Liver (tissue), 8 donors: ENCODE measurements at regions not wholly inside any gene's neighbourhood (a gene's known extent, or its start where the extent isn't known, plus 50 kb on each side); places are given as distances from the start of the nearest gene placed in this dataset.

Experiments
- DNase-seq: peaks from one replicate; pipeline ENCODE4 v3.0.0-alpha.2; 2017; ENCODE audit warnings: low spot score
- H3K27ac ChIP-seq, 2 donors: one replicate each; pipeline ENCODE4 v1.7.0; 2013; ENCODE audit warnings: inconsistent platforms in 2 of 2, low read length in 2 of 2, control low read depth in 1 of 2, low read depth in 1 of 2, mild to moderate bottlenecking in 1 of 2
- H3K27me3 ChIP-seq, 4 donors: one replicate each; pipeline versions ENCODE4 v1.6.1 to v1.7.0; 2013; ENCODE audit warnings: low read length in 3 of 4, inconsistent platforms in 1 of 4, mild to moderate bottlenecking in 1 of 4, moderate library complexity in 1 of 4; ENCODE audit not compliant: control insufficient read depth in 4 of 4, insufficient read depth in 4 of 4
- H3K36me3 ChIP-seq, 4 donors: one replicate each; pipeline versions ENCODE4 v1.6.1 to v1.7.0; 2013; ENCODE audit warnings: low read length in 3 of 4, mild to moderate bottlenecking in 3 of 4, low read depth in 1 of 4, moderate library complexity in 1 of 4; ENCODE audit not compliant: control insufficient read depth in 4 of 4, insufficient read depth in 3 of 4
- H3K4me1 ChIP-seq, 4 donors: one replicate each; pipeline versions ENCODE4 v1.6.1 to v1.7.0; 2013; ENCODE audit warnings: low read length in 3 of 4, mild to moderate bottlenecking in 3 of 4, moderate library complexity in 1 of 4; ENCODE audit not compliant: control insufficient read depth in 4 of 4, insufficient read depth in 4 of 4
- H3K4me3 ChIP-seq, 3 donors: one replicate each; pipeline versions ENCODE4 v1.6.1 to v1.7.0; 2013; ENCODE audit warnings: low read length in 3 of 3, control low read depth in 1 of 3, low read depth in 1 of 3, mild to moderate bottlenecking in 1 of 3
- H3K9ac ChIP-seq, 2 donors: one replicate each; pipeline ENCODE4 v1.7.0; 2013; ENCODE audit warnings: low read length in 2 of 2, mild to moderate bottlenecking in 2 of 2, moderate library complexity in 2 of 2, control low read depth in 1 of 2, low read depth in 1 of 2
- H3K9me3 ChIP-seq, 4 donors: one replicate each; pipeline versions ENCODE4 v1.6.1 to v1.7.0; 2013; ENCODE audit warnings: low read length in 3 of 4; ENCODE audit not compliant: control insufficient read depth in 4 of 4
- CTCF ChIP-seq: fragments of 150-350 bp; IDR thresholded peaks from 2 replicates; pipeline ENCODE4 v1.5.1; 2017; ENCODE audit warnings: improper control_type of control experiment, low read depth, low read length; ENCODE audit not compliant: missing input control
- EGR1 ChIP-seq, 2 donors: IDR thresholded peaks; 2 replicates each; pipeline ENCODE4 v1.6.1; 2016 to 2018; ENCODE audit warnings: antibody characterized with exemption in 2 of 2, low read depth in 2 of 2
- FOXA1 ChIP-seq: IDR thresholded peaks from 2 replicates; pipeline ENCODE4 v1.6.1; 2016; ENCODE audit warnings: antibody characterized with exemption
- GABPA ChIP-seq, 2 donors: IDR thresholded peaks in 1 of 2; conservative IDR thresholded peaks in 1 of 2; 2 replicates each; pipeline ENCODE4 v1.6.1; 2016; ENCODE audit warnings: antibody characterized with exemption in 2 of 2, mild to moderate bottlenecking in 1 of 2, moderate library complexity in 1 of 2
- HNF4A ChIP-seq, 2 donors: conservative IDR thresholded peaks; 2 replicates each; pipeline ENCODE4 v1.6.1; 2016; ENCODE audit warnings: antibody characterized with exemption in 2 of 2, mild to moderate bottlenecking in 2 of 2
- HNF4G ChIP-seq: IDR thresholded peaks from 2 replicates; pipeline ENCODE4 v1.6.1; 2016; ENCODE audit warnings: antibody characterized with exemption
- MAX ChIP-seq: IDR thresholded peaks from 2 replicates; pipeline ENCODE4 v1.6.1; 2016; ENCODE audit warnings: antibody characterized with exemption
- NR2F2 ChIP-seq: IDR thresholded peaks from 2 replicates; pipeline ENCODE4 v1.6.1; 2016; ENCODE audit warnings: antibody characterized with exemption
- RAD21 ChIP-seq, 2 donors: IDR thresholded peaks; 2 replicates each; pipeline ENCODE4 v1.6.1; 2016; ENCODE audit warnings: antibody characterized with exemption in 2 of 2, mild to moderate bottlenecking in 2 of 2
- REST ChIP-seq: IDR thresholded peaks from 2 replicates; pipeline ENCODE4 v1.6.1; 2016; ENCODE audit warnings: antibody characterized with exemption, mild to moderate bottlenecking
- RXRA ChIP-seq, 2 donors: IDR thresholded peaks; 2 replicates each; pipeline ENCODE4 v1.6.1; 2017 to 2018; ENCODE audit warnings: antibody characterized with exemption in 2 of 2, mild to moderate bottlenecking in 1 of 2
- YY1 ChIP-seq: IDR thresholded peaks from 2 replicates; pipeline ENCODE4 v1.6.1; 2016; ENCODE audit warnings: antibody characterized with exemption, mild to moderate bottlenecking
- WGBS: extraction: QIAGEN DNeasy Blood & Tissue Kit; methylation state at CpG from one replicate; pipeline ENCODE4 v1.1.7; 2013; 5-methylcytosine and 5-hydroxymethylcytosine counted together
- TF ChIP-seq, protein P1 (sequence below): IDR thresholded peaks from 2 replicates; pipeline ENCODE4 v1.6.1; 2016; ENCODE audit warnings: antibody characterized with exemption
- donor health status: healthy.
- donor health status: healthy.
- donor health status: healthy.
- donor health status: healthy.
- donor health status: healthy.

DNA sequence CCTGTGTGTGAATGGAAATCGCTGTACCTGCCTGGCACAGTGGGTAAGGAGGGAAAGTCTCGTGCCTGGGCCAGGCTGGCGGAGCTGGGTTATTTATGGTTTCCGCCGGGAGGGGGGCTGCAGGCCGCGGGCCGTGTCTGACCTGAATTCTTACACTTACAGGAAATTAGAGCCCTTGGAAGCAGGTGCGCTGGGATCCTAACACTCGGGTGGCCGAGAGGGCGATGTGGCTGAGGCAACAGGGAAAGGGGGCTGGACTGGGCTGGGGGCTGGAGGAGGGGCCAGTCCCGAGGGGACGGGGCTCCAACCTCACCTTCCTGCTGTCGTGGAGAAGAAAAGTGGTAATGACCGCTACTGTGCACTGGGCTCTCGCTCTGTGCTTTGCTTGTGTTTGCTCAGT, 109.4 kb upstream of the WNT4 start:
- DNase-seq: no peak
- WGBS: 42% methylated on average over 17 of the region's 17 CpGs

More for the DNA sequence above, 109.4 kb upstream of the WNT4 start:
- Histone ChIP-seq H3K27ac (no peak overlapping the region), H3K9me3 (no peaks in the 10 kb centered on the region), H3K27me3 (peaks cover 6 to 19% (median 8%) of the 10 kb centered on the region in 4 donors), H3K4me3 (no peak overlapping the region), H3K36me3 (no peaks in the 10 kb centered on the region), H3K9ac (no peak overlapping the region), H3K4me1 (peaks cover 0 to 4% (median 3%) of the 10 kb centered on the region in 4 donors)
- no peak for TF ChIP-seq NR2F2
- TF ChIP-seq REST: no peak
- TF ChIP-seq EGR1 (IDR thresholded peaks at IDR 0.05; ENCODE audit: low read depth in 2 of 2): no peak
- TF ChIP-seq, protein P1, sequence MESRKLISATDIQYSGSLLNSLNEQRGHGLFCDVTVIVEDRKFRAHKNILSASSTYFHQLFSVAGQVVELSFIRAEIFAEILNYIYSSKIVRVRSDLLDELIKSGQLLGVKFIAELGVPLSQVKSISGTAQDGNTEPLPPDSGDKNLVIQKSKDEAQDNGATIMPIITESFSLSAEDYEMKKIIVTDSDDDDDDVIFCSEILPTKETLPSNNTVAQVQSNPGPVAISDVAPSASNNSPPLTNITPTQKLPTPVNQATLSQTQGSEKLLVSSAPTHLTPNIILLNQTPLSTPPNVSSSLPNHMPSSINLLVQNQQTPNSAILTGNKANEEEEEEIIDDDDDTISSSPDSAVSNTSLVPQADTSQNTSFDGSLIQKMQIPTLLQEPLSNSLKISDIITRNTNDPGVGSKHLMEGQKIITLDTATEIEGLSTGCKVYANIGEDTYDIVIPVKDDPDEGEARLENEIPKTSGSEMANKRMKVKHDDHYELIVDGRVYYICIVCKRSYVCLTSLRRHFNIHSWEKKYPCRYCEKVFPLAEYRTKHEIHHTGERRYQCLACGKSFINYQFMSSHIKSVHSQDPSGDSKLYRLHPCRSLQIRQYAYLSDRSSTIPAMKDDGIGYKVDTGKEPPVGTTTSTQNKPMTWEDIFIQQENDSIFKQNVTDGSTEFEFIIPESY: no peak
- no peak for TF ChIP-seq RAD21 (IDR thresholded peaks at IDR 0.05)
- TF ChIP-seq YY1: no peak
- no peak for TF ChIP-seq RXRA (IDR thresholded peaks at IDR 0.05)
- no peak for TF ChIP-seq HNF4A (conservative IDR thresholded peaks at IDR 0.05)
- TF ChIP-seq GABPA (IDR thresholded peaks at IDR 0.05 in 1 of 2, conservative IDR thresholded peaks at IDR 0.05 in 1 of 2): no peak
- no peak for TF ChIP-seq MAX
- TF ChIP-seq HNF4G: no peak
- no peak for TF ChIP-seq FOXA1
- TF ChIP-seq CTCF: no peak
